Endometrium (tissue), 2 donors: ENCODE measurements at regions not wholly inside any gene's neighbourhood (a gene's known extent, or its start where the extent isn't known, plus 50 kb on each side); places are given as distances from the start of the nearest gene placed in this dataset.

Experiments
- FAIRE-seq: peaks from 2 replicates; lab custom pipeline; 2012; peaks lifted over from hg19 to GRCh38; lab: Jason Lieb, UNC
- donor health status: control.
- donor health status: control.

DNA sequence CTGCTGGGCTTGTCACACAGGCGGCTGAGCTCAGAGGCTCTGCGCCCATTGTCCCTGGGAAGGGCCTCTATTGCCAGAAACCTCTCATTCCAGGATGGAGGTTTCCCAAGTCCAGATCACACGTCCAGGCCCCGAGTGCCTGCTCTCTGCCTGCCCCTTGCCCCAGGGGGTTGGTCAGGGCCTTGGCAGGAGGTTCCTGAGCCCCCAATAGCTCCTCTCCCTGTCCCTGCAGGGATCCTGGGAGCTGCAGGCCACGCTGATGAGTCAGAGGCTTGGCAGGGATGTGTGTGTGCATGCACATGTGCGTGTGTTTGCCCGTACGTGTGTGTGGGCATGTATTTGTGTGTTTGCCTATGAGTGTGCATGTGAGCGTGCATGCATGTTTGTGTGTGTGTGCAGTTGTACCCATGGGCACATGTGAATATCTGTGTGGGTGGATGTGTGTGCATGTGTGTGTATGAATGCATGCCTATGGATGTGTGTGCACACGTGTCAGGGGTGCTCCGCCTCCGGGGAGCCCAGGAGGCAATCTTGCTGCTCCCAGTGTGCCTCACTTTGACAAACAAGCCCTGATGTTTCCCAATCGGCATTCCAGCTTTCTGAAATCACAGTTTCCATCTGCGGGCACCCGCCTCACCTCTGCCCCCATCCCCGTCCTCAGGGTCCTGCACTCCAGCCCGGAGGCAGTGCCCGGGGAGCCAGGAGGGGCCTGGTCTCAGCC is 98.4 kb upstream of the GSE1 start:
- no peak for FAIRE-seq

DNA sequence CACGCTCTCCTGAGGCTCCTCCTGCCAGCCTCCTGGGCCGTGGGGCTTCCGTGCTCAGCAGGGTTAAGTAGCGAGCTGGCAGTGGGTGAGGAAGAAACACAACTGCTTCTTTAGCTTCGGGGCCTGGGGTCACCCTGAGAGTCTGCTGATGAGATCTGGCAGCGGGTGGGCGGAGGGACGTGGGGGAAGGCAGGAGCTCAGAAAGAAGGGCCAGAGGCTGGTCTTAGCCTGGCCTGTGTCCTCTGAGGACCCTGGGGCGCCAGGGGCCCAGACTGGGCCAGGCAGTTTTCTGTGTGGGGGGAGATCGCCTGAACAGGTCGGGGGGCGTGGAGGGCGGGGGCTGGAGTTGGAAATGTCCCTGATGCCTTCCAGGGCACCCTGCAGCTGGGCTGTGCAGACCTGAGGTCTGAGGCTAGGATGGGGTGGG is 97.8 kb upstream of the GSE1 start:
- FAIRE-seq: no peak

DNA sequence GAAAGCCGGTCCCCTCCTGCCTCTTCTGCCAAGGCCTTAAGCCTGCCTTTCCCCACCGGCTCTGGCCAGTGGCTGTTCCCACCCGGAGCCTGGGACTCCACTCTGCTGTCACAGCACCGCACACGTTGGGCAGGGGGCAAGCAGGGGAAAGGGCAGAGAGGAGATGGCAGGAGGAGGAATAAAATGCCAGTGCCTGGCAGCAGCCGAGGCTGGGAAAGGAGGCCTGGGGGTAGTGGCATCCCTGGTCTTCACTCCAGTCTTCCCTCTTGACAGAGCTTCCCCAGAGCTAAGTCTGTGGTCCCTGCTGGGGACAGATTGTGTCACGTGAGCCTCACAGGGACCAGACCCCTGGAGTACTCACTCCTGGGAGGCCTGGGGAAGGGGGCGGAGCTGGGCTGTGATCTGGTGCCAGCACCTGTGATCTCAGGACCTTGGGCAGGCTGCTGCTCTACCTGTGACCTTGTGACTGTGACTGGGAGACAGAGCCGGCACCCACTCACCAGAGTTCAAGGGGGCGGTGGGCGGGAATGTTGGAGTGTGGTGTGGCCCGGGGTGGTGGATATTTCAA is 97.2 kb upstream of the GSE1 start:
- no peak for FAIRE-seq

DNA sequence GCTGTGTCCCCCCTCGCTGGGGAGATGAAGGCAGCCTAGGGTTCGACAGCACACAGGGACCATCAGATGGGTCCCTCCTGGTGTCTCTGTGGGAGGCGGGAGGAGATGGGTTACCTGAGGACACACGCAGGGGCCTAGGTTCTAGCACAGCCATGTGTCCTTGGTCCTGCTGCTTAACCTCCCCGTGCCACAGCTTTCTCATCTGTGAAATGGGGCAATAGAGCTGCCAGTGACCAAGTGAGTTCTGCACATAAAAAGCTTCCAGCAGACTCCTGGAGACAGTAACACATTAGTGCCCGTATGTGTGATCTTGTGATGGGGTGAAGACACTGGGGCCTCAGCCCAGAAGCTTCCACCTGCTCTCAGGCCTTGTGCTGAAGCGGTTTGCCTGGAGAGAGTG is 96.0 kb upstream of the GSE1 start:
- FAIRE-seq: no peak

DNA sequence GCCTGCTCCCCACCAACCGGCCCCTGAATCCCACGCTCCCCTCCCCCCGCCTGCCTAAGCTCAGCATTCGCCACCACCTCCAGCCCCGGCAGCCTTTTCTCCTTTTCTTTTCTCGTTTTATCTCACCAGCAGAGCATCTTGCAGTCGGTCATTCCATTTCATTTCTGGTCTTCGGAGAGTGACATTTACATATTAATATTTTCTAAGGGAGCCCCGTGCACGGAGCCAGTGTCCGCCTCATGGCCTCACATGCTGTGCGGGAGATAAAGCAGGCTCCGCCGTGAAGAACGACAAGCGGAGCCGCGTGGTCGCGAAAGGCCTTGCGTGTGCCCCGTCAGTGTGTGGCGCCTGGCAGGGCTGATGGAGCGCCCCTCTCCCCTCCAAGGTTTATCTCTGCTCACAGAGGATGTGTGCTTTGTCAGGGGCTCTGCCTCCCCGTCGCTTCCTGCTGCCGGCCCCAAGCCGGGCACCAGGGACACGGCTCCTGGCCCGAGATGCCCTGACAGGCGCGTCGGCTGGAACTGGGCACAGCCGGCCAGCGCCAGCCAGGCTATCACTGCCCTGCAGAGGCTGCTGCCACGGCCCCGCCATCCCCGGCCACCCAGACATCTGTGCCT is 95.5 kb upstream of the GSE1 start:
- FAIRE-seq: no peak

DNA sequence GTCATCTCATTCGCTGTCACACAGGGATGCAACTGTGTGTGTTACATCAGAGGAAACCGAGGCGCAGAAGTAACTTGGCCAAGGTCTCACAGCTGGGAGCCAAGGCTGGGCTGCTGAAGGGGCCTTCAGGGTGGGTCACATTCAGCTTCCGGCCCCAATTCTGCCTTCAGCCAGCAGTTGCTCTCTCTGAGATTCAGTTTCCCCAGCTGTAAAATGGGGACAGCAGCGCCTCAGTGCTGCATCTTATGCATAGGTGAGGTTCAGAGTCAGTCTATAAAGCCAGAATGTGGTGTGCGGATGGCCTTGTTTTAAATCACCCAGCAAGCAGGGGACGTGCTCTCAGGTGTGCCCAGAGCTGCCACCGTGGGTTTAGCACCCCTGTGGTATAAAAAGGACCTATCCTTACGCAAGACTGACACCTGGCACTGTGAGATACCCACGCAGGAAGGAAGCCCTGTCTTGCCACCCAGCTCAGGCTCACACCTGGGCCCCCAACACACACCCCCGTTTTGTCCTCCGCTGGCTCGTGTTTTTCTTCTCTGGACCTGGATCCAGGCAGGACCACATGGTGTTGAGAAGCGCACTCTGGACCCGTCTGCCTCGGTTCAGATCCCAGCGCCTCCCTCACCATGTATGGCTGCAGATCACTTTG is 94.6 kb upstream of the GSE1 start:
- FAIRE-seq: no peak

DNA sequence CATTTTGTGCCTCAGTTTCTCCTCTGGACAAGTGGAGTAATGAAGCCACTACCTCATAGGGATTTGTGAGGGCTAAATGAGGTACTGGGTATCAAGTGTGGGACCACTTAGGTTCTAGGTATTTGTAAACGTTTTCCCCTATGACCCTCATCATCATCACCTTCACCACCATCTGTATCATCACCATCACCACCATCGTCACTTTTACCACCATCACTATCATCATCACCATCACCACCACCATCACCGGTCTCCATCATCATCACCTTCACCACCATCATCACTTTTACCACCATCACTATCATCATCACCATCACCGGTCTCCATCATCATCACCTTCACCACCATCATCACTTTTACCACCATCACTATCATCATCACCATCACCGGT is 94.1 kb upstream of the GSE1 start:
- FAIRE-seq: peak; percentile 81

DNA sequence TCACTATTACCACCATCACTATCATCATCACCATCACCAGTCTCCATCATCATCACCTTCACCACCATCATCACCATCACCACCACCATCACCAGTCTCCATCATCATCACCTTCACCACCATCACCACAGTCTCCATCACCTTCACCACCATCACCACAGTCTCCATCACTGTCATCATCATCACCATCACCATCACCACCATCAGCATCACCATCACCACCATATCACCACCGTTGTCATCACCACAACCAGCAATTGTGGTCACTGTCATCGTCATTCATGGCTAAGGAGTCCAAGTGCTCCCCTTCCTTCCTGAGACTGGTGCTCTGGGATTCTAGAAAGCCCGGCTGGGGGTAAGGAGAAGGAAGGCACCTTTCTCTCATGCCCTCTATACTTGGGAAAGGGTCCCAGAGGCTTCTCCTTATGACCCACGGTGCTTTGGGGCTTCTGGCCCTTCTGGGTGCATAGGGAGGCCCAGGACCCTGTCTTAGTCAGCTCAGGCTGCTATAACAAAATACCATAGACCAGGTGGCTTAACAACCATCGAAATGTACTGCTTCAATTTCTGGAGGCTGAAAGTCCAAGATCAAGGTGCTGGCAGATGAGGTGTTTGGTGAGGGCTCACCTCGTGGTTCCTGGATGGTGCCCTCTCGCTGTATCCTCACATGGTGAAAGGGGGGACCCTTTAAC is 93.4 kb upstream of the GSE1 start:
- no peak for FAIRE-seq

DNA sequence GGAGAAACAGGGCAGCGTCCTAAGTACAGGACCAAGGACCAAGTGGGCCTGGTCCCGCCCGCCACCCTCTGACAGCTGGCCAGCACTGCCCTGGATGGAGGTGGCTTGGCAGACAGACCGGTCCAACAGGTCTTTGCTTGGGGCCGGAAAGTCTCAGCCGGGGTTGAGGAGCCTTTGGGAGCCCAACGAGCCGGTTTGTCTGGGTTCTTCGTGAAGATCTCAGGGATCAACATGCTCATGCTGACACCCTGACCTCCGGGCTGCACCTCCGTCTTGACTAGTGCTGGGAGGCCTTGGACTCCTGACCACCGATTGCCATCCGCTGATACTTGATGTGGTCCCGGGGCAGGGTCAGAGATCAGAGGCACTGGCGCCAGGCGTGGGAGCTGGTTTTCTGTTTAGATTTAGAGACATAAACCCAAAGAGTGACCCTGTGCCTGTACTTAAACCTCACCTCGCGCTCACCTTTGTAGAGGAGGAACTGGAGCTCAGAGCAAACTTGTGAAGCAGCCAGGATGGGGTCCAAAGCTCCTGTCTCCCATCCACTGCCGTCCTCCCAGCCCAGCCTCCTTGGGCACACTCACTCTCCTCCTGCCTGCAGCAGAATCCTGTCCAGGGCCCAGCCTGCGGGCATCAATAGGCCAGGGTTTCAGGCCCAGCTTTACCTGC is 92.1 kb upstream of the GSE1 start:
- FAIRE-seq: no peak

DNA sequence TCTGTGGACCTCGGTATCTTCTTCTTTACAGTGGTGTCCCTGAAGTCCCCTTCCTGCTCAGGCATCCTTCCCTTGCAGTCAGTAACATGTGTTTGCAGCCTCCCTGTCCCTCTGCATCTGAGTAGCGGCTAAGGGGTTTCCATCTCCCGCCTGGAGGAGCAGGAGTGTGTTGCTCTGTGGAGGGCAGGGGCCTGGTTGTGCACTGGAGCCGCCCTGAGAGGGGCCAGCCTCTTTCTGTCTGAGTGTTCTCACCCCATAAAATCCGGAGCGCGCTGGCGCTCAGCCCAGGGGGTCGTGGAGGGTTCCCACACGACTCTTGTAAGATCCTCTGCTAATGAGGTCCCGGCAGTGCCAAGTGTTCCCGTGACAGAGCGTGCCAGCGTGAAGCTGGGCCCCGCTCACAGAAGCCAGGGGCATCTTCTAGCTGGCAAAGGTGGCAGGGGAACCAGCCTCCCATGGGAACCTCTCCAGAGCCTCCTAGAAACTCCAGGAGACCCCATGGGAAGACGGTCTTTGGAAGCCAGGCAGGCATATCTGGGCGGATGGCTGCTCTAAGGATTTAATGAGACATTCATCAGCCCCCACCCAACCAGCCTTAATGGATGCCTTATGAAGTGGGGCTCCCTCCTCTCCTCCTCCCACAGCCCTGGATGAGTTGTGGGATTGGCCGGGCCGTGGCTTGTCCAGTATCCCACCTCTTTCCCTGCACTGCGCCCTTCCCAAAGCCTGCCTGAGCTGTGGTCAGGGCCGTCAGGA is 91.4 kb upstream of the GSE1 start:
- no peak for FAIRE-seq

DNA sequence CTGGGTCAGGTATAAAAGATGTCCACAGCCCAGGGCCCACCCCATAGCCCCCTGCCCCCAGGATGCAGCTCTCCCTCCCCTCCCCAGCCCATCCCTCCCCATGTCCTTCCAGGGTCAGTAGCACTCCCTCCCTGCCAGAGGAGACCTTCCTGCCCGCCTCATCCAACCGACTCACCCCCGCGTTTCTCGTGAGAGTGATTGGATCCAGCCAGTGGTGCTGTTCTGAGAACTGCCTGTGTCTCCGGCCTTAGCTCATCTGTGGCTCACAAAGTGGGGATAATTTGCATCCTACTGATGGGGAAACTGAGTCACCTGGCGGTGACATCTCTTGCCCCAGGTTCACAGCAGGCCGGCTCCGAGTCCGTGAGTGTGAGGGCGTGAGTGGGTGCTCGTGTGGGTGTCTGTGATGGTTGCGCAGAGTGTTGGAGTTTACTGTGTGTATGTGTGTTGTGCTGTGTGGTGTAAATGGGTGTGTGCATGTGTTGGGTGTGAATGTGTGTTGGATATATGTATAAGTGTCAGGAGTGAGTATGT is 90.7 kb upstream of the GSE1 start:
- FAIRE-seq: no peak

DNA sequence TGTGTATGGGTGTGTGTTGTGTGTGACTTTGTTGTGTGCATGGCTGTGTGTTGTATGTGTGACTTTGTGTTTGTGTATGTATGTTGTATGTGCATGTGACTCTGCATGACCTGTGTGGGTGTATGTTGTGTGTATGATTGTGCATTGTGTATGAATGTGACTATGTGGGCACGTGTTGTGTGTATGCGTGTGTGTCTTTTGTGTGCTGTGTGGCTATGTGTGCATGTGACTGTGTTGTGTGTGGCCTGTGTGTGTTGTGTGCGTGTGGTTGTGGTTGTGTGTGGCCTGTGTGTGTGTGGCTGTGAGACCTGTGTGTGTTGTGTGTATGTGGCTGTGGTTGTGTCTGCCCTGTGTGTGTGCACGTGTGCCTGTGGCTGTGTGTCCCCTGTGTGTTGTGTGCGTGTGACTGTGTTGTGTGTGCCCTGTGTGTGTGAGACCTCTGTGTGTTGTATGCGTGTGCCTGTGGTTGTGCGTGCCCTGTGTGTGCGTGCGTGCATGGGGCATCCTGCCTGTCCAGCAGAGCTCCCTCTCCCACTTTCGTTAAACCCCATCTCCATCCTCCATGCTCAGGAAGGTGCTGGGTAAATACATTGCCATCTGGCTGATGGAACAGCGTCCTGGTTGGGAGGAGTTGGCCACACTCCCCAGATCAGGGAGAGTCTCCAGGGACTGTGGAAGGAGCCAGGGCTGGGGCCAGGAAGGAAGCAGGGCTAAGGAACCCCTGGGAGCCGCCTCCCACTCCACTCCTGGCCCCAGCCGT is 90.1 kb upstream of the GSE1 start:
- FAIRE-seq: no peak

DNA sequence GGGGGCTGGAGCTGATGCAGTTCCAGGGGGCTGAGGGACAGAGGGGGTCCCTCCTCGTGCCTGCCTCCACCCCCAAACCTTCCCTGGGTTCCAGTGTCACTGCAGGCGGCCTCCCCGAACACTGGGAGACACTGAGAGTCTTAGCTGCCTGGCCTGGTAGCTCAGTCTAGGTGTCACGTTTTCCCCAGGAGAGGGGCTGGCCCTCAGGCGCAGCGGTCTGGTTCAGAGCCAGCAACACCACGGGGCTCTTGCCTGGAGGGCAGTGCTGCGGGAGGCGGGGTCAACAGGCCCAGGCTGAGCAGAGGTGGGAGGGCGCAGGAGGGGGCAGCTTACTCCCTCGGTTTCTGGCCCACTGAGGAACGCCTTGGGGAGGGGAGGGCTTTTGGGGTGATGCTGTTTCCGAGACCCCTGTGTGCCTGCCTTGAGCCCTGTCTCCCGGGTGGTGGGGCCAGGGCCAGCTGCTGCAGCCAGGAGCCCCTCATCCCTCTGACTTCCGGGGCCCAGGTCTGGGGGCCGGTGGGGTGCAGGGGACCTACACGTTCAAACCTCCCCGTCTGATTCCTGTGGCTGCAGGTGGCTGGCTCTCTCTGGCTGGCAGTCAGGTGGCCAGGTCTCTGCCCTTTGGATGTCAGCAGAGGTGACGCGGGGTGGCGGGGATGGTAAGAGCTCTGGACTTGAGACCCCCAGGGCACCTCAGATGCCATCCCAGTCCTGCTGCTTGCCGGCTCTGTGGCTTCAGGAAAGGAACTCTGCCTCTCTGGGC is 89.3 kb upstream of the GSE1 start:
- no peak for FAIRE-seq

DNA sequence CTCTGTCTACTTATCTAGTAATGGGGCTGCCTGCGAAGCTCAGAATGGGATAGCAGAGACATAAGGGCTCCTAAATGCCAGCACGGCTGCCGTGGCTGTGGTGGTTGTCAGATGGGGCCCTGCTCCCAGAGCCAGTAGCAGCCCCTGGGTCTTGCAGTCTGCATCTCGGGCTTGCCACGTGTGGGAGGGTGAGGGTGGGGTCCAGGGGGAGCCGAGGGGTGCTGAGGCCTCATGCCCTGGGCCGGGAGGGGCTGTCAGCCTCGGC is 88.8 kb upstream of the GSE1 start:
- no peak for FAIRE-seq

DNA sequence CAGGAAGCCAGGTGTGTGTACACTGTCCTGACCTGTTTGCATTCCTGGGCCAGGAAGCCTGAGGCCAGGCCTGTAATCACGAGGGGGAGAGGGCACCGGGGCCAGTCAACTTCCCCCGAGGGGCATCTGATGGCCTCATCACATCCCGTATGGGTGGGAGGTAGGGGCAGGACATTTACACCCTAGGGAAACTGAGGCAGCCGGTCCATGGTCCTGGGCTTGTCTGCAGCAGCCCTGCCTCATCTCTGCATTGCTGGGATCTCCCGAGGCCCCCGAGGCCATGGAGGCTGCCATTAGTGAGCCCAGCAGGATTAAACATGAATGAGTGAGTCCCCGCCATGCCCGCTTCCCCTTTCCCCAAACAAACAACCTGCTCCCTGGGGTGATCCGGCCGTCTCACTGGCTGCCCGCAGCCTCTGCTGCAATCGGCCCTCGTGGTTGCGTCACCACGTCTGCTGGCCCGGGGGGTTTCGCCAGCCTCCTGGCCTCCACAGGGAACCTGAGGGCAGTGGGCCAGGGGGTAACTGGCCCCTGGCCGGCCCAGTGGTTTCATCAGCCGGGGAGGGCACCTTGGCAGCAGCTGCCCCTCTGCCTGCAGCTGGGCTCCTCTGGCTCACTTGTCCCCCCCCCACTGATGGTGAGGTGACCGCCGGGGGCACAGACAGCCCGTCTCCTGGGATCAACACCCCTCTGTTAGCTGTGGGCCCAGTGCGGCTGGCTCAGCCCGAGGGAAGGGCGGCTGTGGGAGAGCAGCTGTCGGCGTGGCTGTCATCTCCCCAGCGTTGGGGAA is 88.3 kb upstream of the GSE1 start:
- no peak for FAIRE-seq

DNA sequence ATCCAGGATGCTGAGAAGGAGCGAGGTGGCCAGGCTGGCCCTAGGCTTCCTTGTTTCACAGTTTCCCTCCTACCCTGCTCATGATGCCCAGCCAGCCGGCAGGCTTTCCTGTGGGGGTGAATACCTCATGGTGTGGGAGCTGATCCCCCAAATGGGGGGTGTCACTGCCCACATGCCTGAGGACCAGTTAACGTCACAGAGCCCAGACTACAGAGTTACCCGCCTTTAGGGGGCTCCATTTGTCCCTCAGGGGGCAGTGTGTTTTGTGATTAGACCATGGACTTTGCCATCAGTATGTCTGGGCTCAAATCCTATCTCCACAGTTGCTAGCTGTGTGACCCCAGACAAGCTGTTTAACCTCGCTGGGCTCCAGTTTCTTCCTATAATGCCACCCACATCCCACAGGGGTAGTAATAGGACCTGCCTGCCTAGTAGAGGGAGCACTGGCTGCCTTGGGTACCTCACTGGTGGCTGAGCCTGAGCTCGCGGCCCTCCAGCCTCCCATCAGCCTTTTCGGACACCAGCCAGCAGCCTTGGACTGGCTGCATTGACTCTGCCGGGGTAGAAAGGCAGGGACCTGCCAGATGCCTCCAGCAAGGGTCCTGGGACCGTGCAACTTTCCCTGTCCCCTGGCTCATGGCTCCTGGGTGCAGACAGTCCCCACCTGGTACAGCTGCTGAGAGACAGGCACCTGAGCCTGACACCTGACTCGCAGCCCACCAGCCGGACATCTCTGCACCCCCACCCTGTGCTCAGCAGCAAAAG is 87.5 kb upstream of the GSE1 start:
- no peak for FAIRE-seq

DNA sequence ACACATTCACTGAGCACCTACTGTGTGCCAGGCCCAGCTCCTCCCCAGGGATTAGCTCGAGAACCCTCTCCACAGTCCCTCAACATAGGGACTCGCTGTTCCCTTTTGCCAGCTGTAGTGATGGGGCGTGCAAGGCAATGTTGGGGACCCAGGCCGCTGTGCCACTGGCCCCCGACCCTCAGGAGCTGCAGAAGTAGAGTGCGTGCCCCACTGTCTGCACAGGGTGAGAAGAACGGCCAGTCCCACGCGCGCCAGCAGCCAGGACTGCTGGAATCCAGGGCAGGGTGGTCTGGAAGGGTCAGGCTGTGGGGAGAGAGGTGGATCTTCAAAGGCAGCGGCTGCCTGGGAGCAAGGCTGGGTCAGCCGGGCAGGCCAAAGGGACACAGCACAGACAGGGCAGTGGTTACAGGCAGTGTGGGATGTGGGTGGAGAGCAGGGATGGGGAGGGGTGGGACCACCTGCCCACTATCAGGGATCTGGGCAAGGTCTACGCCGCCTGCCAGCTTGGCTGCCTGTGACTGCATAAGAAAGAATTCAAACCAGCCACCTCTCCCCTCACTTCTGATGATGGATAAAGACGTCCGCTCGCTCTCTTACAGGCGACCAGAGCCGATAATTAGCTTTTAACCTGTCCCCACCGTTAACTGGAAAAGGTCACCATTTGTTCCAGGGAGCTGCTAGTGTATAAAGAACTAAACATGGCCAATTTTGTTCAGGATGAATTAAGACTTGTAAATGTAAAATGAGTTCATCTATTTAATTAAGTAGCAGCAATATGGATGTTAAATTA is 86.7 kb upstream of the GSE1 start:
- no peak for FAIRE-seq
